ENCODE measurements at regions not wholly inside any gene's neighbourhood (a gene's known extent, or its start where the extent isn't known, plus 50 kb on each side); places are given as distances from the start of the nearest gene placed in this dataset.

DNA sequence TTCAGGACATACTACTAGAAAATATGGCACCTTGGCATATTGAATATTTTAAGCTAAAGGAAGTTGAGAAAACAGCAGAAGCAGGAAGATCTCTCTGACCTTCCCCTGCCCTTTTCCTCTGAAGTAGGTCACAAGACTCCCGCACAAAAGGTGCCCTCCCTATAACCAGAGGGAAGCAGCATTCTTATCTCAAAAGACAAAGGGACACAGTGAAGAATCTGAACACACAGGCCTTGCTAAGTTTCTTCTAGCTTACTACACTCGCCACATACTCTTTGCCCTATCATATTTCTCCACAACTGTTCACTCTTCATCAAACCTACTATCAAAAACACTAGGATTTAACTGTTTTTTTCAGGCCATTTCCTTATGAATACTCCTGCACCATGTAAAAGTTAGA is 151.2 kb downstream of the ELOVL4 start:
- Histone ChIP-seq H3K36me3 (replicated peaks in 1 of 2; ENCODE audit: control insufficient read depth in 1 of 2, insufficient read depth in 2 of 2, low read length in 1 of 2) (no peaks in the 10 kb centered on the region), H3K9me2 (no peaks in the 10 kb centered on the region), H4K20me1 (ENCODE audit: insufficient read depth) (no peaks in the 10 kb centered on the region), H3K9me3 (no peaks in the 10 kb centered on the region), H3K27me3 (ENCODE audit: insufficient read depth) (no peaks in the 10 kb centered on the region), H3K9ac (no peak overlapping the region), H3K4me1 (ENCODE audit: control insufficient read depth in 1 of 2, insufficient read depth in 2 of 2, low read depth in 1 of 2, low read length in 1 of 2) (peaks cover 0 to 18% of the 10 kb centered on the region in 2 experiments; a peak in 2 of 4 replicates), H2AFZ (ENCODE audit: low read depth) (no peak overlapping the region), H3K4me2 (no peak overlapping the region), H3F3A (replicated peaks; ENCODE audit: insufficient read depth) (no peaks in the 10 kb centered on the region), H3K79me2 (ENCODE audit: insufficient read depth) (no peaks in the 10 kb centered on the region), H3K27ac (ENCODE audit: low read depth in 2 of 2, low read length in 1 of 2) (peak overlapping the region in 1 of 2 experiments; percentile 87; a peak in 2 of 4 replicates), H3K4me3 (ENCODE audit: low read depth in 2 of 2, low read length in 1 of 2) (no peak overlapping the region)
- WGBS (ENCODE audit: low lambda C conversion rate), result 57% methylated on average over 2 of the region's 2 CpGs
- TF ChIP-seq, protein P1, sequence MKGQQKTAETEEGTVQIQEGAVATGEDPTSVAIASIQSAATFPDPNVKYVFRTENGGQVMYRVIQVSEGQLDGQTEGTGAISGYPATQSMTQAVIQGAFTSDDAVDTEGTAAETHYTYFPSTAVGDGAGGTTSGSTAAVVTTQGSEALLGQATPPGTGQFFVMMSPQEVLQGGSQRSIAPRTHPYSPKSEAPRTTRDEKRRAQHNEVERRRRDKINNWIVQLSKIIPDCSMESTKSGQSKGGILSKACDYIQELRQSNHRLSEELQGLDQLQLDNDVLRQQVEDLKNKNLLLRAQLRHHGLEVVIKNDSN (IDR thresholded peaks at IDR 0.05; ENCODE audit: borderline replicate concordance, low read depth), result no peak
- TF ChIP-seq FOXM1 (IDR thresholded peaks at IDR 0.05; ENCODE audit: low read depth), result no peak
- TF ChIP-seq MXI1 (IDR thresholded peaks at IDR 0.05; ENCODE audit: low read depth, low read length), result no peak
- no peak for TF ChIP-seq TEAD4 (IDR thresholded peaks at IDR 0.05; ENCODE audit: borderline replicate concordance, insufficient read depth)
- DNase-seq, result no peak
- ChIA-PET CTCF (interaction anchor here (1.1 kb wide), 1 partner anchor 18 kb away, joined by 3 read pairs; no protein-coding TSS in a partner anchor), POLR2A (interaction anchor here (0.5 to 0.9 kb wide), 2 partner anchors 12 to 15 kb away, joined by 3 read pairs; no protein-coding TSS in a partner anchor)

DNA sequence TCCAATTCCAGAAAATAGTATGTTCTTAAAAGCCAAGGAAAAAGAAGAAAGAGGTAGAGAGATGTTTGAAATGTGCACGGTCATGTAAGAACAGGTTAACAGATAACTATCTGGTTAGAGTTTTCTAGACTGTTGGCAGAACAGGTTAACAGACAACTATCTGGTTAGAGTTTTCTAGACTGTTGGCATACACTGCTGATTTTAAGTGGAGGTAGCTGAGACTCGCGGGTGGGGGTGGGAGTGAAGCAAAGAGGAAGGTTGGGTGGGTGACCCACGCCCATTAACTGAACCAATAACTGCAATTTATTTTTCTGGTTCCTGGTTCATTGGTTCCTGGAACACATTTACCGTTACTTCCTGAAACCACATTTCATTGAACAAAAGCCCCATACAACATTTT is 157.5 kb downstream of the ELOVL4 start:
- no peak overlapping the region for H3K9ac ChIP-seq
- H3K4me3 ChIP-seq (ENCODE audit: low read depth in 2 of 2, low read length in 1 of 2), result no peak overlapping the region
- no peak overlapping the region for H2AFZ ChIP-seq (ENCODE audit: low read depth)
- TF ChIP-seq RAD21 (IDR thresholded peaks at IDR 0.05; ENCODE audit: low read length) (no peak), RFX5 (IDR thresholded peaks at IDR 0.05; ENCODE audit: low read length) (no peak), POLR2AphosphoS5 (IDR thresholded peaks at IDR 0.05; ENCODE audit: low read depth, low read length) (no peak), YY1 (IDR thresholded peaks at IDR 0.05; ENCODE audit: low read depth) (no peak), CHD2 (IDR thresholded peaks at IDR 0.05; ENCODE audit: low read length, partially characterized antibody) (no peak), JUND (IDR thresholded peaks at IDR 0.05) (no peak), MEF2A (IDR thresholded peaks at IDR 0.05; ENCODE audit: borderline replicate concordance, low read depth) (no peak), ELF1 (IDR thresholded peaks at IDR 0.05) (no peak), RCOR1 (IDR thresholded peaks at IDR 0.05; ENCODE audit: low read length) (no peak), MXI1 (IDR thresholded peaks at IDR 0.05; ENCODE audit: low read depth, low read length) (no peak), SMC3 (IDR thresholded peaks at IDR 0.05; ENCODE audit: low read depth, low read length) (no peak), NFIC (IDR thresholded peaks at IDR 0.05; ENCODE audit: borderline replicate concordance) (no peak), FOXM1 (IDR thresholded peaks at IDR 0.05; ENCODE audit: low read depth) (no peak), EZH2phosphoT487 (IDR thresholded peaks at IDR 0.05; ENCODE audit: borderline replicate concordance, low read depth) (no peak), TEAD4 (IDR thresholded peaks at IDR 0.05; ENCODE audit: borderline replicate concordance, insufficient read depth) (no peak)
- TF ChIP-seq, protein P2, sequence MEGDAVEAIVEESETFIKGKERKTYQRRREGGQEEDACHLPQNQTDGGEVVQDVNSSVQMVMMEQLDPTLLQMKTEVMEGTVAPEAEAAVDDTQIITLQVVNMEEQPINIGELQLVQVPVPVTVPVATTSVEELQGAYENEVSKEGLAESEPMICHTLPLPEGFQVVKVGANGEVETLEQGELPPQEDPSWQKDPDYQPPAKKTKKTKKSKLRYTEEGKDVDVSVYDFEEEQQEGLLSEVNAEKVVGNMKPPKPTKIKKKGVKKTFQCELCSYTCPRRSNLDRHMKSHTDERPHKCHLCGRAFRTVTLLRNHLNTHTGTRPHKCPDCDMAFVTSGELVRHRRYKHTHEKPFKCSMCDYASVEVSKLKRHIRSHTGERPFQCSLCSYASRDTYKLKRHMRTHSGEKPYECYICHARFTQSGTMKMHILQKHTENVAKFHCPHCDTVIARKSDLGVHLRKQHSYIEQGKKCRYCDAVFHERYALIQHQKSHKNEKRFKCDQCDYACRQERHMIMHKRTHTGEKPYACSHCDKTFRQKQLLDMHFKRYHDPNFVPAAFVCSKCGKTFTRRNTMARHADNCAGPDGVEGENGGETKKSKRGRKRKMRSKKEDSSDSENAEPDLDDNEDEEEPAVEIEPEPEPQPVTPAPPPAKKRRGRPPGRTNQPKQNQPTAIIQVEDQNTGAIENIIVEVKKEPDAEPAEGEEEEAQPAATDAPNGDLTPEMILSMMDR (IDR thresholded peaks at IDR 0.05), result no peak
- TF ChIP-seq, protein P1 (IDR thresholded peaks at IDR 0.05; ENCODE audit: borderline replicate concordance, low read depth), result no peak
- TF ChIP-seq, protein P3, sequence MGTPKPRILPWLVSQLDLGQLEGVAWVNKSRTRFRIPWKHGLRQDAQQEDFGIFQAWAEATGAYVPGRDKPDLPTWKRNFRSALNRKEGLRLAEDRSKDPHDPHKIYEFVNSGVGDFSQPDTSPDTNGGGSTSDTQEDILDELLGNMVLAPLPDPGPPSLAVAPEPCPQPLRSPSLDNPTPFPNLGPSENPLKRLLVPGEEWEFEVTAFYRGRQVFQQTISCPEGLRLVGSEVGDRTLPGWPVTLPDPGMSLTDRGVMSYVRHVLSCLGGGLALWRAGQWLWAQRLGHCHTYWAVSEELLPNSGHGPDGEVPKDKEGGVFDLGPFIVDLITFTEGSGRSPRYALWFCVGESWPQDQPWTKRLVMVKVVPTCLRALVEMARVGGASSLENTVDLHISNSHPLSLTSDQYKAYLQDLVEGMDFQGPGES (IDR thresholded peaks at IDR 0.05; ENCODE audit: low read depth, low read length), result no peak
- TF ChIP-seq, protein P4, sequence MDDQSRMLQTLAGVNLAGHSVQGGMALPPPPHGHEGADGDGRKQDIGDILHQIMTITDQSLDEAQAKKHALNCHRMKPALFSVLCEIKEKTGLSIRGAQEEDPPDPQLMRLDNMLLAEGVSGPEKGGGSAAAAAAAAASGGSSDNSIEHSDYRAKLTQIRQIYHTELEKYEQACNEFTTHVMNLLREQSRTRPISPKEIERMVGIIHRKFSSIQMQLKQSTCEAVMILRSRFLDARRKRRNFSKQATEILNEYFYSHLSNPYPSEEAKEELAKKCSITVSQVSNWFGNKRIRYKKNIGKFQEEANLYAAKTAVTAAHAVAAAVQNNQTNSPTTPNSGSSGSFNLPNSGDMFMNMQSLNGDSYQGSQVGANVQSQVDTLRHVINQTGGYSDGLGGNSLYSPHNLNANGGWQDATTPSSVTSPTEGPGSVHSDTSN (IDR thresholded peaks at IDR 0.05), result no peak
- TF ChIP-seq, protein P5, sequence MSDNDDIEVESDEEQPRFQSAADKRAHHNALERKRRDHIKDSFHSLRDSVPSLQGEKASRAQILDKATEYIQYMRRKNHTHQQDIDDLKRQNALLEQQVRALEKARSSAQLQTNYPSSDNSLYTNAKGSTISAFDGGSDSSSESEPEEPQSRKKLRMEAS (IDR thresholded peaks at IDR 0.05; ENCODE audit: low read depth), result no peak
- H3K27me3 ChIP-seq (ENCODE audit: insufficient read depth), result no peaks in the 10 kb centered on the region
- H3K36me3 ChIP-seq (replicated peaks in 1 of 2; ENCODE audit: control insufficient read depth in 1 of 2, insufficient read depth in 2 of 2, low read length in 1 of 2), result no peaks in the 10 kb centered on the region
- no peaks in the 10 kb centered on the region for H3K9me2 ChIP-seq
- H3K4me2 ChIP-seq, result no peak overlapping the region
- H3K79me2 ChIP-seq (ENCODE audit: insufficient read depth), result no peaks in the 10 kb centered on the region
- H4K20me1 ChIP-seq (ENCODE audit: insufficient read depth), result no peaks in the 10 kb centered on the region
- H3K4me1 ChIP-seq (ENCODE audit: control insufficient read depth in 1 of 2, insufficient read depth in 2 of 2, low read depth in 1 of 2, low read length in 1 of 2), result peaks cover 0 to 21% of the 10 kb centered on the region in 2 experiments; a peak in 2 of 4 replicates
- no peak for DNase-seq
- no peaks in the 10 kb centered on the region for H3F3A ChIP-seq (replicated peaks; ENCODE audit: insufficient read depth)
- H3K27ac ChIP-seq (ENCODE audit: low read depth in 2 of 2, low read length in 1 of 2), result no peak overlapping the region
- POLR2A ChIA-PET, result no interaction called here
- WGBS (ENCODE audit: low lambda C conversion rate), result 76% methylated on average over 5 of the region's 5 CpGs
- CTCF ChIA-PET, result interaction anchor here (1.4 to 1.6 kb wide), 3 partner anchors 12 to 24 kb away, joined by 3 to 8 read pairs (median 4); no protein-coding TSS in a partner anchor
- H3K9me3 ChIP-seq, result no peaks in the 10 kb centered on the region

Measured in SK-N-SH (cell line).